ENCODE measurements at regions not wholly inside any gene's neighbourhood (a gene's known extent, or its start where the extent isn't known, plus 50 kb on each side); places are given as distances from the start of the nearest gene placed in this dataset.
"Not testable (repeated sequence)": the region's sequence is repeated elsewhere in the genome, so short reads cannot be mapped to it uniquely, and the experiment has no call there.

DNA sequence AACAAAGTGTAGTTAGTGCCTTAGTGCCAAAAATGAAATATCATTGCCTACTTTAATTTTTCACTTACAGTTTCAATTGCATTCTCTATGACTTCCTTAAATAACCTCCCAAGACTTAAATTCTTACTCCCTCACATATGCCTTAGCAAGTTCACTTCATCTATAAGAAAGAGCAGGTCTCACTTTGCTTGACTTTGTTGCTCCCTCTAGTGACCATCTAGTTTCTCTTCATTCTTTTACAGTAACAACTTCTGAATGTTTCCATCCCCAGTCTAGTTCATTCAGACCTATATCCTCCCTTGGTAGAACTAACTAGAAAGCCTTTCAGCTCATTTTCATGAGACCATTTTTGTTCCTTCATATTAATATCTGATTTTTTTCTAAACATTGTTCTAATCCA lies 2377.6 kb downstream of the EPHA3 start:
- TF ChIP-seq, protein P1, sequence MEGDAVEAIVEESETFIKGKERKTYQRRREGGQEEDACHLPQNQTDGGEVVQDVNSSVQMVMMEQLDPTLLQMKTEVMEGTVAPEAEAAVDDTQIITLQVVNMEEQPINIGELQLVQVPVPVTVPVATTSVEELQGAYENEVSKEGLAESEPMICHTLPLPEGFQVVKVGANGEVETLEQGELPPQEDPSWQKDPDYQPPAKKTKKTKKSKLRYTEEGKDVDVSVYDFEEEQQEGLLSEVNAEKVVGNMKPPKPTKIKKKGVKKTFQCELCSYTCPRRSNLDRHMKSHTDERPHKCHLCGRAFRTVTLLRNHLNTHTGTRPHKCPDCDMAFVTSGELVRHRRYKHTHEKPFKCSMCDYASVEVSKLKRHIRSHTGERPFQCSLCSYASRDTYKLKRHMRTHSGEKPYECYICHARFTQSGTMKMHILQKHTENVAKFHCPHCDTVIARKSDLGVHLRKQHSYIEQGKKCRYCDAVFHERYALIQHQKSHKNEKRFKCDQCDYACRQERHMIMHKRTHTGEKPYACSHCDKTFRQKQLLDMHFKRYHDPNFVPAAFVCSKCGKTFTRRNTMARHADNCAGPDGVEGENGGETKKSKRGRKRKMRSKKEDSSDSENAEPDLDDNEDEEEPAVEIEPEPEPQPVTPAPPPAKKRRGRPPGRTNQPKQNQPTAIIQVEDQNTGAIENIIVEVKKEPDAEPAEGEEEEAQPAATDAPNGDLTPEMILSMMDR (IDR thresholded peaks at IDR 0.05): not testable (repeated sequence)
- not testable (repeated sequence) for TF ChIP-seq POLR2A (IDR thresholded peaks at IDR 0.05)

Data from right lobe of liver (tissue), 4 donors.